GM06990 (cell line): ENCODE measurements at regions not wholly inside any gene's neighbourhood (a gene's known extent, or its start where the extent isn't known, plus 50 kb on each side); places are given as distances from the start of the nearest gene placed in this dataset.

ENCODE experiments used
- DNase-seq: peaks from one replicate; pipeline ENCODE4 v3.0.0-alpha.2; 2011; ENCODE audit not compliant: insufficient read length; ENCODE audit errors: extremely low read depth
- H3K27me3 ChIP-seq: replicated peaks from 2 replicates; pipeline ENCODE4 v1.6.0; 2011; ENCODE audit warnings: low read length; ENCODE audit not compliant: control insufficient read depth, insufficient read depth
- H3K36me3 ChIP-seq: 2 replicates; pipeline ENCODE4 v1.5.1; 2011; ENCODE audit warnings: low read length; ENCODE audit not compliant: control insufficient read depth, insufficient read depth
- H3K4me3 ChIP-seq: replicated peaks from 2 replicates; pipeline ENCODE4 v1.5.1; 2011; ENCODE audit warnings: low read depth, mild to moderate bottlenecking, control low read depth, low read length
- TF ChIP-seq, protein P1 (sequence below): IDR thresholded peaks from 2 replicates; pipeline ENCODE4 v1.5.1; 2011; ENCODE audit warnings: low read length, control low read depth, mild to moderate bottlenecking, inconsistent platforms; ENCODE audit not compliant: insufficient read depth, poor library complexity, severe bottlenecking

DNA sequence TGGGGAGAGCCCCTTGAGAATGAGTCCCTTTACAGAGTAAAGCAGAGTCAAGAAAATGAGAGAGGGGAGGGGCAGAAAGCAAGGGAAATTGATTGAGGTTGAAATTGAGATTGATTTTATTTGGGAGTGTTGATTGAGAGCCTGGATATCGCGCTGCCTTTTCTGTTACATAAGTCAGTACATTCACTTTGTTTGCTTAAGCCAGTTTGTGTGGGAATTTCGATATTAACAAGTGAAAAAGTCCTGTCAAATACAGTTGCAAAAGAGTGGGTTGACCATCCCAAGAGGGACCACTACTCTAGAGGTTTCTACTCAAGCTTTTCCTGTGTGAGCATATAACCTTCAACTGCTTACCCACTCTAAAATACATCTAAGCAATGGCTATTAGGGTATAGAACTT is 331.4 kb upstream of the AZI2 start:
- no peaks in the 10 kb centered on the region; the same call in 1 of the 2 replicates for H3K27me3 ChIP-seq
- H3K36me3 ChIP-seq, result no peaks in the 10 kb centered on the region
- TF ChIP-seq, protein P1, sequence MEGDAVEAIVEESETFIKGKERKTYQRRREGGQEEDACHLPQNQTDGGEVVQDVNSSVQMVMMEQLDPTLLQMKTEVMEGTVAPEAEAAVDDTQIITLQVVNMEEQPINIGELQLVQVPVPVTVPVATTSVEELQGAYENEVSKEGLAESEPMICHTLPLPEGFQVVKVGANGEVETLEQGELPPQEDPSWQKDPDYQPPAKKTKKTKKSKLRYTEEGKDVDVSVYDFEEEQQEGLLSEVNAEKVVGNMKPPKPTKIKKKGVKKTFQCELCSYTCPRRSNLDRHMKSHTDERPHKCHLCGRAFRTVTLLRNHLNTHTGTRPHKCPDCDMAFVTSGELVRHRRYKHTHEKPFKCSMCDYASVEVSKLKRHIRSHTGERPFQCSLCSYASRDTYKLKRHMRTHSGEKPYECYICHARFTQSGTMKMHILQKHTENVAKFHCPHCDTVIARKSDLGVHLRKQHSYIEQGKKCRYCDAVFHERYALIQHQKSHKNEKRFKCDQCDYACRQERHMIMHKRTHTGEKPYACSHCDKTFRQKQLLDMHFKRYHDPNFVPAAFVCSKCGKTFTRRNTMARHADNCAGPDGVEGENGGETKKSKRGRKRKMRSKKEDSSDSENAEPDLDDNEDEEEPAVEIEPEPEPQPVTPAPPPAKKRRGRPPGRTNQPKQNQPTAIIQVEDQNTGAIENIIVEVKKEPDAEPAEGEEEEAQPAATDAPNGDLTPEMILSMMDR, result no peak
- H3K4me3 ChIP-seq, result no peak overlapping the region
- no peak for DNase-seq

- no peak for DNase-seq
- TF ChIP-seq, protein P1, result no peak
- Histone ChIP-seq H3K27me3 (no peaks in the 10 kb centered on the region; the same call in 1 of the 2 replicates), H3K4me3 (no peak overlapping the region), H3K36me3 (no peaks in the 10 kb centered on the region)
Observed at GRCh38 chr3:28682121-28682520, 333.5 kb upstream of the AZI2 start.

DNA sequence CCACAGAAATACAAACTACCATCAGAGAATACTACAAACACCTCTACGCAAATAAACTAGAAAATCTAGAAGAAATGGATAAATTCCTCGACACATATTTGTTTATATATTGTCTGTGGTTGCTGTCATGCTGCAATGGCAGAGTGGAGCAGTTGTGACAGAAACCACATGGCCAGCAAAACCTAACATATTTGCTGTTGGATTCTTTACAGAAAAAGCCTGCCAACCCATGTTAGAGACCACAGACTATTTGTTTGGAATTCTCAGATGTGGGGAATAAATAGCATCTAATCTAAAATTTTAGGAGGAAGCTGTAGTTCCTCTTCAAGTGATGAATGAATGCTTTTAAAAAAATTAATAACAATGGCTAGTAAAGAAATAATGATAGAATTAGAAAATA is 341.6 kb upstream of the AZI2 start:
- H3K4me3 ChIP-seq, result no peak overlapping the region
- no peaks in the 10 kb centered on the region for H3K27me3 ChIP-seq
- TF ChIP-seq, protein P1, result no peak
- H3K36me3 ChIP-seq, result no peaks in the 10 kb centered on the region
- no peak for DNase-seq

- H3K27me3 ChIP-seq, result no peaks in the 10 kb centered on the region
- DNase-seq, result no peak
- no peaks in the 10 kb centered on the region for H3K36me3 ChIP-seq
- H3K4me3 ChIP-seq, result no peak overlapping the region
- TF ChIP-seq, protein P1, result no peak
Observed at GRCh38 chr3:28698706-28699105, 350.1 kb upstream of the AZI2 start.

DNA sequence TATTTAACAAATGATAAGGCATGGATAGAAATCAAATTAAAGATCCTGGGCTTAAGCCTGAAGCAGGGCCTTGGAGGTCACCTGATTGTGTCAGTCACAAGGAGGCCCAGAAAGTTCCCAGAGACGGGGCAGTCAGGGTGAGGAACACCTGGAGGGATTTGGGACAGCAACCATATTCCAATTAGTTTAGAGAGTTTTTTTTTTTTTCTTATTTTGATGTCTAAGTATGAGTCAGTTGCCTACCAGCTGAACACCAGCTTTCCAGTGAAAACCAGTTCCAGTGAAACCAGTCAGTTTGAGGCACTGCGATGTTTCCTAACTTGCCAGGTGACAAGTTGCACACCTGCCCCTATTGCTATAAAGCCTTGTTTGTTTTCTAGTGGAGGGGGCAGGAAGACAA is 350.7 kb upstream of the AZI2 start:
- no peak for DNase-seq
- no peaks in the 10 kb centered on the region for H3K36me3 ChIP-seq
- TF ChIP-seq, protein P1, result no peak
- H3K4me3 ChIP-seq, result no peak overlapping the region
- no peaks in the 10 kb centered on the region for H3K27me3 ChIP-seq

GRCh38 chr3:28700728-28701127 is 352.1 kb upstream of the AZI2 start:
- Histone ChIP-seq H3K27me3 (no peaks in the 10 kb centered on the region), H3K36me3 (no peaks in the 10 kb centered on the region), H3K4me3 (no peak overlapping the region)
- TF ChIP-seq, protein P1, result no peak
- DNase-seq, result no peak
